Breast epithelium (tissue), 3 donors: ENCODE measurements at regions not wholly inside any gene's neighbourhood (a gene's known extent, or its start where the extent isn't known, plus 50 kb on each side); places are given as distances from the start of the nearest gene placed in this dataset.

Experiments used
- CTCF ChIP-seq, 3 donors: fragments of 450-650 bp; IDR thresholded peaks; one replicate each; pipeline ENCODE4 v1.5.1; 2016 to 2017; ENCODE audit warnings: antibody characterized with exemption in 3 of 3, mild to moderate bottlenecking in 3 of 3, moderate library complexity in 3 of 3
- POLR2A ChIP-seq: fragments of 450-650 bp; IDR thresholded peaks from one replicate; pipeline ENCODE4 v1.6.1; 2016; ENCODE audit warnings: antibody characterized with exemption, mild to moderate bottlenecking, moderate library complexity

GRCh38 chr7:68205826-68206225 is 1209.2 kb downstream of the TYW1 start:
- TF ChIP-seq CTCF (IDR thresholded peaks at IDR 0.05) (no peak), POLR2A (no peak)
